BE2C (cell line): ENCODE measurements at regions not wholly inside any gene's neighbourhood (a gene's known extent, or its start where the extent isn't known, plus 50 kb on each side); places are given as distances from the start of the nearest gene placed in this dataset.

Source experiments
- DNase-seq: peaks from one replicate; pipeline ENCODE4 v3.0.0-alpha.2; 2020
- H3K27me3 ChIP-seq: fragments of 250-450 bp; sonication (Bioruptor Pico); 2 replicates; pipeline ENCODE4 v1.5.1; 2020; ENCODE audit warnings: mild to moderate bottlenecking
- H3K36me3 ChIP-seq: fragments of 250-450 bp; sonication (Bioruptor Pico); 2 replicates; pipeline ENCODE4 v1.5.1; 2020; ENCODE audit warnings: mild to moderate bottlenecking
- H3K4me1 ChIP-seq: fragments of 250-450 bp; sonication (Bioruptor Pico); 2 replicates; pipeline ENCODE4 v1.5.1; 2020
- H3K4me3 ChIP-seq: 2 replicates; pipeline ENCODE4 v1.5.1; 2011; ENCODE audit warnings: low read depth, low read length
- H3K9me3 ChIP-seq: fragments of 250-450 bp; sonication (Bioruptor Pico); 2 replicates; pipeline ENCODE4 v1.5.1; 2020
- CTCF ChIP-seq: IDR thresholded peaks from 2 replicates; pipeline ENCODE4 v1.5.1; 2012; ENCODE audit warnings: mild to moderate bottlenecking, low read depth, low read length

DNA sequence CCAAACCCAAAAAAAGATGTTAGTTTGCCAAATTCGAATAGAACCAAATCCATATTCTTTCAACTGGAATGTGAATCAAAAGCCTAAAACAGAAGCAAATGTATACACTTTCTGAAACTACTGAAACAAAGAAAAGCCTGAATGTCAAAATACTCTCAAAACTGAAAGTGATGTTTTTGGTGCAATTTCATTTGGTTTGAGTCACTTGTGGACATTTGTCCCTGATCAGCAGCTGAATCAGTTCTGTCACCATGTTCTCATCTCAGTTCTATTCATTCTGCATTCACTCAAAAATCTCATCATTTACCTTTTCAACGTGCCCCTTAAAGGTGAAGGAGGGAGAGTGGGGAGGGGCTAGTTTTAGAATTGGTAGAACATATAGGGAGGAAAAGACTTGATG lies 266.8 kb downstream of the ABHD5 start:
- no peak overlapping the region for H3K4me3 ChIP-seq
- no peaks in the 10 kb centered on the region for H3K27me3 ChIP-seq
- no peaks in the 10 kb centered on the region for H3K4me1 ChIP-seq
- H3K36me3 ChIP-seq = no peaks in the 10 kb centered on the region
- H3K9me3 ChIP-seq = no peaks in the 10 kb centered on the region
- TF ChIP-seq CTCF = no peak
- DNase-seq = no peak

GRCh38 chr3:43958005-43958770 lies 267.4 kb downstream of the ABHD5 start:
- Histone ChIP-seq H3K9me3 (no peaks in the 10 kb centered on the region), H3K27me3 (no peaks in the 10 kb centered on the region), H3K36me3 (no peaks in the 10 kb centered on the region), H3K4me1 (no peaks in the 10 kb centered on the region), H3K4me3 (no peak overlapping the region)
- TF ChIP-seq CTCF = no peak
- peak; percentile 31 for DNase-seq

GRCh38 chr3:43958973-43959372 lies 268.2 kb downstream of the ABHD5 start:
- no peak for DNase-seq
- Histone ChIP-seq H3K4me3 (no peak overlapping the region), H3K36me3 (no peaks in the 10 kb centered on the region), H3K27me3 (no peaks in the 10 kb centered on the region), H3K4me1 (no peaks in the 10 kb centered on the region), H3K9me3 (no peaks in the 10 kb centered on the region)
- no peak for TF ChIP-seq CTCF

DNA sequence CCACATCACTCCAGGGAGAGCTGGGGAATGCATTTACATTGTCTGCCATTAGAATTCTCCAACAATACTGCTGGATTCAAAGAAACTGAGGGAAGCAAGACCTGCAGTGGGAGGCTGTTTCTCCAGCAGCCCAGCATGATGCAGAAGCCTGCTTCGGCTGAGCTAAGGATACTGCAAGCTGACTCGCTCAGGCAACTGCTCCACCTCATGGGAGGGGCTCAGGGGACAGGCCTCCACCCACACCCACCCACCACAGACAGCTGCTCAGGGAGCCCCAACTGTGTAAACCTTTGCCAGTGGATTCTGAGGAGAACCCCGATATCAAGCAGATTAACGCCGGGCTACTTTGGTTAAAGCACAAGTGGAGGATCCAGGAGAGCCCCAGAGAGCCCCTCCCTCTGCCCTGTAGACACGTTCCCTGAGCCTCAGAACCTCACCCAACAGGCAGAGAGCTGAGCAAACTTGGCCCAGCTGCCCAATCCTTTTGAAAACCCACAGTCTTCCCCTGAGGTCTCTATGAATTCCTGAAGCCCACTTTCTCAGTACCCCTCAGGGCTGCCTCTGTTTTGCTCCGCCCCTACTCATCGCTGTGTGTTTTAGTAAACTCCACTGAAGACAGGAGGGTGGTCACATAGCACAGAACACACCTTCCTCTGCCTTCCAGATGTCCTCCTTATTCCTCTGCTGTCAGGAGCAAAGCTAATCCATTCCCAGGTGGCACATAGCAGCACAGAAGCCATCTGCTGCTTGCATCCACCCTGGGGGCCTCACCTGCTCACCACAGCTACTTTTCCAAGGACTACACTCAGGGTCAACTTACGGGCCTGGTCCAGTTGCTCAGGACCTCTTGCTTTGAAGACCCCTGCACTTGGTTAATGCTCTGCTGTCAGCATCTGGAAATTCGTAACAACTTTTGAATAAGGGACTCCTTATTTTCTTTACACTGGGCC lies 269.0 kb downstream of the ABHD5 start:
- Histone ChIP-seq H3K9me3 (no peaks in the 10 kb centered on the region), H3K36me3 (no peaks in the 10 kb centered on the region), H3K4me3 (no peak overlapping the region), H3K4me1 (no peaks in the 10 kb centered on the region), H3K27me3 (no peaks in the 10 kb centered on the region)
- TF ChIP-seq CTCF = no peak
- DNase-seq = no peak

DNA sequence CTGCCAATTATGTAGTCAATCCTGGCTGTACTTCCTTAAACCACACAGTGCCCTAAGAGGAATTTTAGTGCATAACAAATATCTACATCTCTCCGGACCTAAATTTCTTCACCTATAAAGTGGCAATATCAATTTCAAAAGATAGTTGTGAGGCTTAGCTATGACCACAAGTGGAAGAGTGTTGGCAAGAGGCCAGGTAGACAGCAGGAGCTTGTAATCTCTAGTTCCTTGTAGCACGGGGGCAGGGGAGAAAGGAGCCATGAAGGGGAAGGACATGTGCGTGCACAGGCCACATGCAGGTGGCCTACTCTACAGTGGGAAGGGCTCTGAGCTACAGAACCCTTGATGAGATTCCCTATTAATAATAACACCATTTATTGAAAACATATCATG lies 269.7 kb downstream of the ABHD5 start:
- no peaks in the 10 kb centered on the region for H3K36me3 ChIP-seq
- no peaks in the 10 kb centered on the region for H3K9me3 ChIP-seq
- DNase-seq = no peak
- no peaks in the 10 kb centered on the region for H3K27me3 ChIP-seq
- H3K4me1 ChIP-seq = no peaks in the 10 kb centered on the region
- TF ChIP-seq CTCF = no peak
- H3K4me3 ChIP-seq = no peak overlapping the region

DNA sequence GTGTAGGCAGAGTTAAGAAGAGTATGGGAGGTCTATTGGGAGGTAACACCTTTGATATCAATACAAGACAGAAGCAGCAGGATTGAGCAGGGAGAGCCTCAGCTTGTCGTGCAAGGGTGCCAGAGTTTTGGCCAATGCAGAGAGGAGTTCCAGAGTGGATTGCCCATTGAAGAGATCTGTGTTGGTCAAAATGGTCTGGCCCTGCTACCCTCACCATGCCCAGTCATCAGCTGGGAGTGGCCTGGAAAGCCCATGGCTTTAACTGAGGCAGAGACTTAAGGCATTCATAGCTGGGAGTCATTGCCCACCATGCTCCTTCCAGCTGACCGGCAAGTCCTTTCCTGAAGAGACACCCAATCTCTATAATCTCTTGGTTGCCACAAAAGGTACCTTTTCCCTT lies 271.3 kb downstream of the ABHD5 start:
- TF ChIP-seq CTCF = no peak
- no peaks in the 10 kb centered on the region for H3K36me3 ChIP-seq
- H3K4me1 ChIP-seq = no peaks in the 10 kb centered on the region
- H3K4me3 ChIP-seq = no peak overlapping the region
- no peak for DNase-seq
- H3K9me3 ChIP-seq = no peaks in the 10 kb centered on the region
- no peaks in the 10 kb centered on the region for H3K27me3 ChIP-seq
